ENCODE measurements at regions not wholly inside any gene's neighbourhood (a gene's known extent, or its start where the extent isn't known, plus 50 kb on each side); places are given as distances from the start of the nearest gene placed in this dataset.

- Histone ChIP-seq H3K4me3 (ENCODE audit: low read depth, low read length) (no peak overlapping the region), H3K27ac (ENCODE audit: extremely low read depth, low read depth, low read length) (no peak overlapping the region), H3K9me3 (ENCODE audit: control insufficient read depth, insufficient read depth, low read depth, low read length) (no peaks in the 10 kb centered on the region), H3K4me1 (ENCODE audit: control insufficient read depth, insufficient read depth, low read length) (no peaks in the 10 kb centered on the region), H3K36me3 (ENCODE audit: control insufficient read depth in 2 of 2, insufficient read depth in 1 of 2, low read length in 2 of 2) (no peaks in the 10 kb centered on the region)
- CTCF ChIA-PET: no interaction called here
- TF ChIP-seq ZNF280C (tag by site-specific recombination; IDR thresholded peaks at IDR 0.05) (no peak), ZXDB (tag by site-specific recombination; IDR thresholded peaks at IDR 0.05) (no peak), EGR2 (tag by site-specific recombination; IDR thresholded peaks at IDR 0.05; ENCODE audit: low read depth) (no peak), ZNF585B (tag by site-specific recombination; IDR thresholded peaks at IDR 0.05) (no peak), ZNF548 (tag by site-specific recombination; IDR thresholded peaks at IDR 0.05) (no peak), ZEB2 (tag by site-specific recombination; IDR thresholded peaks at IDR 0.05) (no peak), ZNF701 (tag by site-specific recombination; IDR thresholded peaks at IDR 0.05) (no peak), ZSCAN18 (tag by site-specific recombination; IDR thresholded peaks at IDR 0.05) (no peak), ZNF521 (tag by site-specific recombination; IDR thresholded peaks at IDR 0.05) (no peak), ZNF155 (tag by site-specific recombination; IDR thresholded peaks at IDR 0.05) (no peak), KLF10 (tag by site-specific recombination; IDR thresholded peaks at IDR 0.05) (no peak), ZNF785 (tag by site-specific recombination; IDR thresholded peaks at IDR 0.05) (no peak), YY1 (tag by site-specific recombination; IDR thresholded peaks at IDR 0.05) (no peak), ZNF169 (tag by site-specific recombination; IDR thresholded peaks at IDR 0.05) (no peak), ZNF354C (tag by site-specific recombination; IDR thresholded peaks at IDR 0.05; ENCODE audit: borderline replicate concordance, low read depth) (no peak), ZNF654 (tag by site-specific recombination; IDR thresholded peaks at IDR 0.05; ENCODE audit: low read depth) (no peak), ZNF416 (tag by site-specific recombination; IDR thresholded peaks at IDR 0.05) (no peak), ZNF433 (tag by site-specific recombination; IDR thresholded peaks at IDR 0.05; ENCODE audit: low read depth) (no peak)
- POLR2A ChIA-PET: no interaction called here
These were observed 775.2 kb upstream of the RBFOX1 start for GRCh38 chr16:6557353-6558023.

- no peaks in the 10 kb centered on the region for H3K36me3 ChIP-seq (ENCODE audit: control insufficient read depth in 2 of 2, insufficient read depth in 1 of 2, low read length in 2 of 2)
- H3K4me1 ChIP-seq (ENCODE audit: control insufficient read depth, insufficient read depth, low read length): no peaks in the 10 kb centered on the region
- ChIA-PET POLR2A (no interaction called here), CTCF (no interaction called here)
- H3K4me3 ChIP-seq (ENCODE audit: low read depth, low read length): no peak overlapping the region
- H3K9me3 ChIP-seq (ENCODE audit: control insufficient read depth, insufficient read depth, low read depth, low read length): no peaks in the 10 kb centered on the region
- no peak overlapping the region for H3K27ac ChIP-seq (ENCODE audit: extremely low read depth, low read depth, low read length)
- TF ChIP-seq ZBTB1 (tag by site-specific recombination; IDR thresholded peaks at IDR 0.05) (no peak), SETDB1 (IDR thresholded peaks at IDR 0.05; ENCODE audit: insufficient read length, low read length) (no peak), ZNF704 (tag by site-specific recombination; IDR thresholded peaks at IDR 0.05) (no peak), ZNF23 (tag by site-specific recombination; IDR thresholded peaks at IDR 0.05; ENCODE audit: borderline replicate concordance) (no peak), ZIC2 (tag by site-specific recombination; IDR thresholded peaks at IDR 0.05) (no peak), ZSCAN23 (tag by site-specific recombination; IDR thresholded peaks at IDR 0.05) (no peak), ZNF362 (tag by site-specific recombination; IDR thresholded peaks at IDR 0.05) (no peak), PRDM1 (tag by site-specific recombination; IDR thresholded peaks at IDR 0.05) (no peak), ZNF76 (tag by site-specific recombination; IDR thresholded peaks at IDR 0.05; ENCODE audit: borderline replicate concordance, low read depth) (no peak), ZNF777 (tag by site-specific recombination; IDR thresholded peaks at IDR 0.05; ENCODE audit: borderline replicate concordance) (no peak)
These were observed 783.2 kb upstream of the RBFOX1 start for GRCh38 chr16:6549415-6549814.

Measured in HEK293 (cell line).